ENCODE measurements at regions not wholly inside any gene's neighbourhood (a gene's known extent, or its start where the extent isn't known, plus 50 kb on each side); places are given as distances from the start of the nearest gene placed in this dataset.
"Not testable (repeated sequence)": the region's sequence is repeated elsewhere in the genome, so short reads cannot be mapped to it uniquely, and the experiment has no call there.

DNA sequence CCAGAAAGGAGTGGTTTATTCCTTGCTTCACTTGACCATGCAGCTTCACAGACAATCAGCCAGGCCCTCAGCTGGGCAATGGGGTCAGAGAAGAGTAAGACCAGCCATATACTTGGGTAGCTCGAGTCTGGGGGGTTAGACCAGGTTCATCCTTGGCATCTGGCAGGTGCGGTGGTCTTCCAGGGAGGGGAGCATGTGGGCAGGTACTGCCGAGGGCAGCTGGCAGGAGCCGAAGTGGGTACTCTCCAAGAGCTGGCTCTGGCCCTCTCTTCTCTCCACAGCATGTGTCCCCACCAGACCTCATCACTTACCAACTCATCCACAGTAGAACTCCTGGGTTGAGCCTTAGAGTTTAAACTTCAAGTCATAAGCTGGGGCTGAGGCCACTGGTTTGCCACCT, 156.8 kb downstream of the FOXD2 start:
- DNase-seq (ENCODE audit: low read depth in 3 of 3), result no peak

DNA sequence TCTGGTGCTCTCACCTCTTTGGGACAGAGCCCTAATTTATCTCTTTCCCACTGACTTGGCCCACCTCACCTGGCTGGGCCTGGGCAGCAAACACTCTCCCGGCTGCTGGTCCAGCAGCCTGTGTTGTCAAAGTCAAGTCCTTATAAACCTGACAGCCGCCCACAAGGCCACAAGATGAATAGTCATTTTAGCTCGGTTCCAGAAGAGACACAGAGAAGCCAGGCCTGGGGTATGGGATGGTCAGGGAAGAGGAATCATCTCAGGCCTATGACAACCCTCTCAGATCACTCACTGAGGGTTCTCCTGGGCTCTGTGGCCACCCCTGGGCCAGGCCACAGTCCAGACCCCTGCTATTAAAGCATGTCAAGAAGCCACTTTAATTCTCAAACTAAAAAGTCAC, 158.5 kb downstream of the FOXD2 start:
- no peak for DNase-seq (ENCODE audit: low read depth in 3 of 3)

- DNase-seq (ENCODE audit: low read depth in 3 of 3), result no peak
Observed at GRCh38 chr1:47598357-47598756, 160.5 kb downstream of the FOXD2 start.

DNA sequence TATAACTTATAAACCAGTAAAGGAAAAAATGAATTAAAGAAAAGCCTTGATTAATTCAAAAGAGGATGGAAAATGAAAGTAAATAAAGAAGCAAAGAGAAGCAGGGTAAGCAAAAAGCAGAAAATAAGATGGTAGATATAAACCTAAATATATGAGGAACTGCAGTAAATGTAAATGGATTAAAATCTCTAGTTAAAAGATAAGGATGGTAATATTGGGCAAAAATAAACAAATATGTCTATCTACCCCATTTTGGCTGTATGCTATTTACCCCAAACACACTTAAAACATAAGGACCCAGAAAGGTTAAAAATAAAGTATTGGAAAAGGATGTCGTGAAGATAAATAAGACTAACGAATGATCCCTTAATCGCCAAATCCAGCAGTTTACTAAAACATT, 161.9 kb downstream of the FOXD2 start:
- DNase-seq (ENCODE audit: low read depth in 3 of 3), result no peak

DNA sequence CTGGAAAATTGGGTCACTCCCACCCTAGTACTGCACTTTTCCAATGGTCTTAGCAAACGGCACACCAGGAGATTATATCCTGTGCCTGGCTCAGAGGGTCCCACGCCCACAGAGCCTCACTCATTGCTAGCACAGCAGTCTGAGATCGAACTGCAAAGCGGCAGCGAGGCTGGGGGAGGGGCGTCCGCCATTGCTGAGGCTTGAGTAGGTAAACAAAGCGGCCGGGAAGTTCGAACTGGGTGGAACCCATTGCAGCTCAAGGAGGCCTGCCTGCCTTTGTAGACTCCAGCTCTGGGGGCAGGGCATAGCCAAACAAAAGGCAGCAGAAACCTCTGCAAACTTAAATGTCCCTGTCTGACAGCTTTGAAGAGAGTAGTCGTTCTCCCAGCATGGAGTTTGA, 164.6 kb downstream of the FOXD2 start:
- DNase-seq (ENCODE audit: low read depth in 3 of 3), result not testable (repeated sequence)

DNA sequence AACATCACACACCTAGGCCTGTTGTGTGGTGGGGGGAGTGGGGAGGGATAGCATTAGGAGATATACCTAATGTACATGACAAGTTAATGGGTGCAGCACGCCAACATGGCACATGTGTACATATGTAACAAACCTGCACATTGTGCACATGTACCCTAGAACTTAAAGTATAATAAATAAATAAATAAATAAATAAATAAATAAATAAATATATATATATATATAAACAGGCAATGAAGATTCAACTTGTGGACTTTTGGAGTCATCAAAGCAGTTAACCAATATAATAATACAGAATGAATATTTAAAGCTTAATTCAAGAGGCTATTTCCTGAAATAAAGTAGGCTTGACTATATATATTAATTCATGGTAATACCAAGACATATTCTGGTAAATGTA, 167.0 kb downstream of the FOXD2 start:
- not testable (repeated sequence) for DNase-seq (ENCODE audit: low read depth in 3 of 3)

GRCh38 chr1:47608296-47608875, 170.5 kb downstream of the FOXD2 start:
- no peak for DNase-seq (ENCODE audit: low read depth in 3 of 3)

GRCh38 chr1:47611992-47612391, 174.1 kb downstream of the FOXD2 start:
- no peak for DNase-seq (ENCODE audit: low read depth in 3 of 3)

DNA sequence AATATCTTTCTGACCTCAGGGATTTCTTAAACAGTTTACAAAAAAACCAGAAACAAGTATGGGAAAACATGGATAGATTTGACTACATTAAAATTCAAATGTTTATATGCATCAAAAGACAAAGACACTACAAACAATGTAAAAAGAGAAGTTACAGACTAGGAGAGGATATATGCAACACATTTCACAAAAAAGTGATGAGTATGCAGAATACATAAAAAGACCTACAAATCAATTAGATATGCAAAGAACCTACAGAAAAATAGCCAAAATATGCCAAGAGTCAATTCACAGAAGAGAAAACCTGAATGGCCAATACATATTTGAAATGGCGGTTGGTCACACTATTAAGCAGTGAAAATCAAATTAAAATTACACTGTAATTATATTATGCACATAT, 175.0 kb downstream of the FOXD2 start:
- DNase-seq (ENCODE audit: low read depth in 3 of 3), result no peak

DNA sequence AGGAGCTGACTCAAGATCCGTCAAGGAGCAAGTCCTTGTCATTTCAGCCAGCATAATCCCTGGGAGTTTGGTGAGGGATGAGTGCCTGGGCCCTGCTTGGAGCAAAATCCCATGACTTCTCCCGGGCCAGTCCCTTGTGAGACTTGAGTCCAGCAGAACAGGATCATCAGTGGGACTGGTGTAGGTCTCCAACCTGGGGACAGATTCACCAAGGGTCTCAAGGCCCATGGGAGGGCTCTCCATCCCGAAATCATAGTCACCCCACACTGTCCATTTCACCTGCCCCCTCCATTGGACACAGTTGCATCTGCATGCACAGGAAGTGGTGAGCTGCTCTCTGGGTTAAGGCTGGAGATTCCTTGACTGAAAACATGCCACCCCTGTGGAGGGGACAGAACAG, 178.2 kb downstream of the FOXD2 start:
- no peak for DNase-seq (ENCODE audit: low read depth in 3 of 3)

GRCh38 chr1:47616906-47617305, 179.1 kb downstream of the FOXD2 start:
- DNase-seq (ENCODE audit: low read depth in 3 of 3), result no peak

DNA sequence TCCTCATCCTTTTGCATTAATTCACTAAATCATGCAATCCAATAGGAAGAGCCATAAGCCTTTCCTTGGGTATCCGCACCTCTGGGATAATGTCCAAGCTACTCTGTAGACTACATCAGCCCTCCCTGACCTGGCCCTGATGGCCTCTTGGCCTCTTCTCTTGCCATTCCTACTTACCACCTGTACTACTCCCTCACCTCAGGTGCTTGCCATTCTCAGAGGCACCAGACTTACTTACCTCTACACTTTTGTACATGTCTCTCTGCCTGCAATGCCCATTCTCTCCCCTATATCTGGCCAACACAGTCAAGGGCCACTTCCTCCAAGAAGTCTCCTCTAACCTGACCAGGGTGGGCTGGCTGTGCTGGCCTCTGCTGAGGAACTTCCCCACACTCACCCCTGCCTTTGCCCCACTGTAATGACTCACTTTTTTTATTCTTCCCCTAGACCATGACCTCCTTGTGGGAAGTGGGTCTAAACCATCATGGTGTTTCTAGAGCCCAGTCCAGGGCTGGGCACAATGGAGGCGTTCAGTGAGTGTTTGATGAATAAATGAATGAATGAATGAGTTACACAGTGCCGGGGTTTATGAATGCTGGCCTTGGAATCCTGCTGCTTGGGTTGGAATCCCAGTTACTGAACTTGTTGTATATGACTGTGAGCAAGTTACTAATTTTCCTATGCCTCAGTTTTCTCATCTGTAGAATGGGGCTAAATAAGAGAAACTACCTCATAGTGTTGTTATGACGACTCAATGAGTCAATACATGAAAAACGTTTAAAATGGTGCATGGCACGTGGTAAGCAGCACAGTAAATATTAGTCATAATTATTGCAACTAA, 179.8 kb downstream of the FOXD2 start:
- DNase-seq (ENCODE audit: low read depth in 3 of 3), result no peak

GRCh38 chr1:47618222-47618720, 180.4 kb downstream of the FOXD2 start:
- no peak for DNase-seq (ENCODE audit: low read depth in 3 of 3)

DNA sequence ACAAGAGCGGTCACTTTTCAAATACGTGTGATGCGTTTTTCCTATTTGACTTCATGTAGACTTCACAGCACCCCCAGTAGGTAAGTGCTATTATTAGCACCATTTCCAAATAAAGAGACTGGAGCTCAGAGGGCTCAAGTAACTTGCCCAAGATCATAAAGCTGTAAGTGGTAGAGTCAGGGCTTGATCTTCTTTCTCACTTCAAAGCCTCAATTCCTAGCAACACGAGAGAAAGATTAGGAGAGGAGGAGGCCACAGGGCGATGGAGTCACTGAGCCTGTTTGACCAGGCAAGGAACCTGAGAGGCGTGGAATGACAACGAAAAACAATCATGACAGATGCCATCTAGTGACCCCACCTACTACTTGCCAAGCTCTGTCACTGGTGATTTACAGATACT, 181.0 kb downstream of the FOXD2 start:
- no peak for DNase-seq (ENCODE audit: low read depth in 3 of 3)

- no peak for DNase-seq (ENCODE audit: low read depth in 3 of 3)
Observed at GRCh38 chr1:47621483-47621882, 183.6 kb downstream of the FOXD2 start.

GRCh38 chr1:47621977-47622376, 184.1 kb downstream of the FOXD2 start:
- no peak for DNase-seq (ENCODE audit: low read depth in 3 of 3)

- DNase-seq (ENCODE audit: low read depth in 3 of 3), result no peak
Observed at GRCh38 chr1:47622776-47623556, 185.1 kb downstream of the FOXD2 start.

GRCh38 chr1:47623557-47623940, 185.7 kb downstream of the FOXD2 start:
- DNase-seq (ENCODE audit: low read depth in 3 of 3), result no peak

- DNase-seq (ENCODE audit: low read depth in 3 of 3), result no peak
Observed at GRCh38 chr1:47624531-47624930, 186.7 kb downstream of the FOXD2 start.

DNA sequence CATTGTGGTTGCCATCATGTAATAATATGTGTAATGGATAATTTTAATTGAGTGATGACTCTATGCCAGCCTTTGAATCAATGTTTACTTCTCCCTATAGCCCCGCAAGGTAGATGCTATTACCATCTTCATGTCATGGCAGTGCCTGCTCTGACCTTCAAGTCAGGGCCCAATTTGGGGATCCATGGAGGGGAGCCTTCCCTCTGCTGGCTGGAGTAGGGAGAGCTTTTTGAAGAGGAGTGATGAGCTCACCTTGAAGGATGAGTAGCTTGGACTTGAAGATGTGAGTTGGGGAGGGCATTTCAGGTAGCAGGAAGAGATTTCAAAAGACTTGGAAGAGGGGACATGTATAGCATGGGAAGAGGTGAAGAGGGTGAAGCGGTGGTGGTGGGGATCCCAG, 189.2 kb downstream of the FOXD2 start:
- DNase-seq (ENCODE audit: low read depth in 3 of 3), result no peak

- no peak for DNase-seq (ENCODE audit: low read depth in 3 of 3)
Observed at GRCh38 chr1:47627471-47628370, 189.9 kb downstream of the FOXD2 start.

DNA sequence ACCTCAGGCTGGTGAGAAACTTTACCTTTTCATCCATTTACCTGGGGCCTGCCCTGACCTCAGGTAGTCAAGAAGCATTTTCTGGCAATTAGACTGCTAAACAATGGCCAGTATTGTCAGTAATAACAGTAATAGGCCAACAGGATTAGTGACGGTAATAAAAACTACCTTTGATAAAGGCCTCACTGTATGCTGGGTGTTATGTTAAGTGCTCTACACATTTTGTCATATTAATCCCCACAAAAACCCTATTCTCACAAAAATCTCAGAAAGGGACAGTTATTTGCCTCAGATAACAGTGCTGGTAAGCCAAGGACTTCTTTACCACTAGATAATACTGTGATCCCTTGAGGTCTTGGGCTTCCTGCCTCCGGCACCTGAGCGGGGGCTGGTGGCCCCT, 191.4 kb downstream of the FOXD2 start:
- no peak for DNase-seq (ENCODE audit: low read depth in 3 of 3)

Data from stimulated activated CD4-positive, alpha-beta T cell treated with anti-CD3 and anti-CD28 coated beads, TNF-alpha, amount 100 ng/mL, for 4 hours (primary cell).